Gastroesophageal sphincter (tissue), 4 donors: ENCODE measurements at regions not wholly inside any gene's neighbourhood (a gene's known extent, or its start where the extent isn't known, plus 50 kb on each side); places are given as distances from the start of the nearest gene placed in this dataset.

Experiments
- ATAC-seq: fragments of 150-250 bp; one replicate; pipeline ENCODE4 v1.9.1; 2016; ENCODE audit warnings: mild to moderate bottlenecking, moderate library complexity
- H3K27ac ChIP-seq, 4 donors: fragments of 200-600 bp; sonication (generic) in 3 of 4; 1 replicate in 3 of 4; 2 replicates in 1 of 4; pipeline ENCODE4 v1.5.1; 2016 to 2019
- H3K27me3 ChIP-seq: fragments of 200-600 bp; sonication (generic); one replicate; pipeline ENCODE4 v1.5.1; 2019
- H3K36me3 ChIP-seq, 2 donors: fragments of 200-600 bp; sonication (generic); one replicate each; pipeline ENCODE4 v1.5.1; 2019; ENCODE audit warnings: control low read depth in 1 of 2
- H3K4me1 ChIP-seq, 3 donors: fragments of 200-600 bp; sonication (generic); 1 replicate in 2 of 3; 2 replicates in 1 of 3; pipeline ENCODE4 v1.5.1; 2016 to 2019; ENCODE audit warnings: control low read depth in 2 of 3
- H3K4me3 ChIP-seq, 2 donors: fragments of 200-600 bp; sonication (generic); one replicate each; pipeline ENCODE4 v1.5.1; 2019; ENCODE audit warnings: mild to moderate bottlenecking in 1 of 2, moderate library complexity in 1 of 2
- H3K9me3 ChIP-seq, 3 donors: fragments of 200-600 bp; sonication (generic); one replicate each; pipeline ENCODE4 v1.5.1; 2017 to 2019; ENCODE audit warnings: control low read depth in 2 of 3
- EP300 ChIP-seq: sonication (generic); formaldehyde crosslinking; IDR thresholded peaks from one replicate; pipeline ENCODE4 v1.6.1; 2017; ENCODE audit warnings: antibody characterized with exemption, mild to moderate bottlenecking
- POLR2A ChIP-seq, 2 donors: fragments of 450-650 bp; IDR thresholded peaks; one replicate each; pipeline ENCODE4 v1.6.1; 2017; ENCODE audit warnings: antibody characterized with exemption in 2 of 2, mild to moderate bottlenecking in 2 of 2, moderate library complexity in 1 of 2
- POLR2AphosphoS5 ChIP-seq: sonication (generic); formaldehyde crosslinking; IDR thresholded peaks from one replicate; pipeline ENCODE4 v1.6.1; 2017; ENCODE audit warnings: antibody characterized with exemption
- WGBS, 2 donors: methylation state at CpG; one replicate each; pipeline ENCODE4 v1.1.5; 2018; ENCODE audit warnings: low coverage in 1 of 2; 5-methylcytosine and 5-hydroxymethylcytosine counted together
- TF ChIP-seq, protein P1 (sequence below), 4 experiments: fragments of 200-600 bp in 2 of 4; fragments of 450-650 bp in 2 of 4; sonication (generic) in 1 of 4; IDR thresholded peaks; one replicate each; pipeline ENCODE4 v1.5.1; 2017 to 2019; ENCODE audit warnings: antibody characterized with exemption in 4 of 4, mild to moderate bottlenecking in 2 of 4, moderate library complexity in 2 of 4

DNA sequence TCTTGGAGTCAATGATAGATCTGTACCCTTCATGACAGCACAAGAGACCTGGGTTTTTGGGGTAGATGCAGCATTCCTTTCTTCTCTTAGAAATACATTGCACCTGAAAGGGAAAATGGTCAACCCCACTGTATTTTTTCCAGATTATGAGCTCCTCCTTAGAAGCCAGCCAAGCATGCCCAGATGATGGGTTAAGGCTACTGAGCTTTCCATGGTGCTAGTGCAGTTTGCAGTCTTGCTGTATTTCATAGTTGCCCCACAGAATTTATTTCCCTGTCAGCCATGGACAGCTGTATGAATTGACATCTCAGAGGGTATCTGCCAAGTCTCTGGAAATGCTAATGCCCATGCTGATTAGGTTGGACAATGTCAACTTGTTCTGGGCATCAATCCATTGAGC is 73.7 kb upstream of the H2AZ1 start:
- H3K9me3 ChIP-seq: no peaks in the 10 kb centered on the region
- TF ChIP-seq, protein P1, sequence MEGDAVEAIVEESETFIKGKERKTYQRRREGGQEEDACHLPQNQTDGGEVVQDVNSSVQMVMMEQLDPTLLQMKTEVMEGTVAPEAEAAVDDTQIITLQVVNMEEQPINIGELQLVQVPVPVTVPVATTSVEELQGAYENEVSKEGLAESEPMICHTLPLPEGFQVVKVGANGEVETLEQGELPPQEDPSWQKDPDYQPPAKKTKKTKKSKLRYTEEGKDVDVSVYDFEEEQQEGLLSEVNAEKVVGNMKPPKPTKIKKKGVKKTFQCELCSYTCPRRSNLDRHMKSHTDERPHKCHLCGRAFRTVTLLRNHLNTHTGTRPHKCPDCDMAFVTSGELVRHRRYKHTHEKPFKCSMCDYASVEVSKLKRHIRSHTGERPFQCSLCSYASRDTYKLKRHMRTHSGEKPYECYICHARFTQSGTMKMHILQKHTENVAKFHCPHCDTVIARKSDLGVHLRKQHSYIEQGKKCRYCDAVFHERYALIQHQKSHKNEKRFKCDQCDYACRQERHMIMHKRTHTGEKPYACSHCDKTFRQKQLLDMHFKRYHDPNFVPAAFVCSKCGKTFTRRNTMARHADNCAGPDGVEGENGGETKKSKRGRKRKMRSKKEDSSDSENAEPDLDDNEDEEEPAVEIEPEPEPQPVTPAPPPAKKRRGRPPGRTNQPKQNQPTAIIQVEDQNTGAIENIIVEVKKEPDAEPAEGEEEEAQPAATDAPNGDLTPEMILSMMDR (IDR thresholded peaks at IDR 0.05): no peak
- TF ChIP-seq EP300 (no peak), POLR2AphosphoS5 (no peak), POLR2A (IDR thresholded peaks at IDR 0.05) (no peak)
- no peaks in the 10 kb centered on the region for H3K36me3 ChIP-seq
- H3K27ac ChIP-seq: no peak overlapping the region
- ATAC-seq: no peak
- no peaks in the 10 kb centered on the region for H3K27me3 ChIP-seq
- H3K4me3 ChIP-seq: no peak overlapping the region
- H3K4me1 ChIP-seq: peaks cover 0 to 7% (median 0%) of the 10 kb centered on the region in 3 donors

DNA sequence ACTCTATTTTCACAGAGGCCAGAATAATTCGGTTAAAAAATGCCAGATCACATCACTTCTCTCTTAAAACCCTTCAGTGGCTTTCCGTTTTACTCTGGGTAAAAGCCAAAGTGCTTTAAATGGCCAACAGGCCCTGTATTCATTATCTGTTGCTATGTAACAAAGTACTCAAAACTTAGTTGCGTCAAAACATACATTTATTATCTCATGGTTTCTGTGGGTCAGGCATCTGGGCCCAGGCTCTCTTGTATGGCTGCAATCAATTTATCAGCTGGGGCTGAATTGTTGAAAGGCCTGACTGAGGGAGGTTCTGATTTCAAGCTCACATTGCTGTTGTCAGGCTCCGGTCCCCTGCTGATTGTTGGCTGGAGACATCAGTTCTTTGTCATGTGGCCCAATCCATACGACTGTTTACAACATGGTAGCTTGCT is 72.7 kb upstream of the H2AZ1 start:
- Histone ChIP-seq H3K36me3 (no peaks in the 10 kb centered on the region), H3K27me3 (no peaks in the 10 kb centered on the region), H3K4me3 (no peak overlapping the region), H3K9me3 (no peaks in the 10 kb centered on the region), H3K4me1 (peaks cover 0 to 7% (median 0%) of the 10 kb centered on the region in 3 donors), H3K27ac (no peak overlapping the region)
- WGBS, 2 donors: 9 to 24% methylated on average over 5 of the region's 5 CpGs
- ATAC-seq: no peak
- TF ChIP-seq POLR2A (IDR thresholded peaks at IDR 0.05) (no peak), POLR2AphosphoS5 (no peak), EP300 (no peak)
- TF ChIP-seq, protein P1 (IDR thresholded peaks at IDR 0.05): no peak

DNA sequence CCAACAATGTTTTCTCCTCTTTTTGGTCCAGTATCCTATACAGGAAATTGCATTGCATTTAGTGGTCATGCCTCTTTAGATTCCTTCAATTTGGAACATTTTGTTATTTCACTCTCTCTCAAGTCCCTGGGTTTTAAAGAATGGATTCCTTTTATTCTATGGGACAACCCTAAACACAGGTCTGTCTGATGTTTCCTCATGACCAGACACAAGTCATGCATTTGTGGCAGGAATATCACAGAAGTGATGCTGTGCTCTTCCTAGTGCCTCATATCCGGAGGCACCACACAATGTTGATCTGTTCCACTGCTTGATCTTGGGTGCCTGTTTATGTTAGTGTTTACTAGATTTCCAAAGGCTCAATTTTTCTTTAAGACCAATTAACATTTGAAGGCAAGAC is 69.7 kb upstream of the H2AZ1 start:
- WGBS, 2 donors: 92 to 100% methylated on average over 1 of the region's 1 CpG
- Histone ChIP-seq H3K36me3 (no peaks in the 10 kb centered on the region), H3K4me3 (no peak overlapping the region), H3K4me1 (peaks cover 0 to 7% (median 0%) of the 10 kb centered on the region in 3 donors), H3K9me3 (no peaks in the 10 kb centered on the region), H3K27me3 (no peaks in the 10 kb centered on the region), H3K27ac (no peak overlapping the region)
- TF ChIP-seq, protein P1 (IDR thresholded peaks at IDR 0.05): no peak
- TF ChIP-seq POLR2AphosphoS5: no peak
- no peak for TF ChIP-seq POLR2A (IDR thresholded peaks at IDR 0.05)
- no peak for TF ChIP-seq EP300
- ATAC-seq: no peak

DNA sequence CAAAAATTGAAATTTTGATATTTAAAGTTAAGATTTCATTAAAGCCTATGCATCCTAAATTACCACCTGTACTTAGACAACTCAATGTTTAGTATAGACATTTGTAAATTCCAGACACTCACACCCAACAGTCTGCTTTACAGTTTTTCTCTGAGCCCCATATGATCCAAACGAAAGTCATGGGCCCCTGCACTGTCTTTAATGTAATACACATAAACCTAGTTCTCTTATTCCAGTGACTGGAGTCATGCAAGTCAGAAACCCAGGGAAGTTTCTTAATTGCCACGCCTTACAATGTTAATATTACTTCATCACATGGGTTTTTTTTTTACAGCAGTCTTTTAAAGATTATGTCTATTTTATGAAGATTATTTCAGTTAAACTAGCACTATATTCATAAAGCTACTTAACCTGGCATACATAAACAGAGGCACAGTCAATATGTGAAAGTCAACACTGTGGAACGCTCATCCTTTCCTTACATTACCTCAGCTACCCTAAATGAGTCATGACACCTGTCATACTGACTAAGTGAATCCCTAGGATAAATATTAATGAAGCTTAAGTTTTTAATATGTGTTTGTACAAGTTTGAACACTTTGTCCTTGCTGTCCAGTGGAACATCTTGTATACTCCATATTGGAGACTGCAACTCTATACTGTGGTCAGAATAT is 67.7 kb upstream of the H2AZ1 start:
- Histone ChIP-seq H3K9me3 (no peaks in the 10 kb centered on the region), H3K4me3 (no peak overlapping the region), H3K27me3 (no peaks in the 10 kb centered on the region), H3K36me3 (no peaks in the 10 kb centered on the region), H3K27ac (no peak overlapping the region), H3K4me1 (peaks cover 0 to 2% (median 0%) of the 10 kb centered on the region in 3 donors)
- ATAC-seq: no peak
- WGBS, 2 donors: 78 to 93% methylated on average over 3 of the region's 3 CpGs
- TF ChIP-seq POLR2AphosphoS5 (no peak), EP300 (no peak), POLR2A (IDR thresholded peaks at IDR 0.05) (no peak)
- TF ChIP-seq, protein P1 (IDR thresholded peaks at IDR 0.05): no peak

DNA sequence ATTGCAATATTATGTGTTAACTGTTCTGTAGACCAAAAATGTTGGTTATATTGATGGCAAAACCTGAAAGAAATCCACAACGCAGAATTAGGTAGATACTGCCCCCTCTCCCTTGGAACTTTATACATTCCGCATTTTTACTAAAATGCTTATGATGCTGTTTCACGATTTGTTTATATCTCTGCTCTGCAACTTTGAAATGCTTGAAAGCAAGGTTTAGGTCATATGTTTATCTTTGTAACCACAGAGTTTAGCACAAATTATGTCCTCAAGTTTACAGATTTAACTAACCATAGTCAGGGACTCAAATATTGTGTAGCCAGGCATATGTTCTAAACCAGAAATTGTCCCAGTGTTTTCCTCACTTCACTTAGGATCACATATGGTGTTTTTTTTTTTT is 66.1 kb upstream of the H2AZ1 start:
- Histone ChIP-seq H3K27ac (no peak overlapping the region), H3K9me3 (no peaks in the 10 kb centered on the region), H3K36me3 (no peaks in the 10 kb centered on the region), H3K27me3 (no peaks in the 10 kb centered on the region), H3K4me1 (no peaks in the 10 kb centered on the region), H3K4me3 (no peak overlapping the region)
- TF ChIP-seq POLR2A (IDR thresholded peaks at IDR 0.05): no peak
- no peak for TF ChIP-seq POLR2AphosphoS5
- TF ChIP-seq, protein P1 (IDR thresholded peaks at IDR 0.05): no peak
- no peak for TF ChIP-seq EP300
- ATAC-seq: no peak
- 45 to 57% methylated on average over 3 of the region's 3 CpGs for WGBS, 2 donors
